Sciatic nerve (tissue), 2 donors: ENCODE measurements at regions not wholly inside any gene's neighbourhood (a gene's known extent, or its start where the extent isn't known, plus 50 kb on each side); places are given as distances from the start of the nearest gene placed in this dataset.

Source experiments
- ATAC-seq: fragments of 200-7000 bp; cut with Tn5 transposase; one replicate; pipeline ENCODE4 v1.9.1; 2020; ENCODE audit warnings: mild to moderate bottlenecking, moderate library complexity
- DNase-seq: peaks from one replicate; pipeline ENCODE4 v3.0.0-alpha.2; 2020; ENCODE audit warnings: low spot score
- intact Hi-C: fragments of 100-400 bp; cut with DNase I; formaldehyde crosslinking; loops from one replicate; pipeline ENCODE4 v1.14.2; 2022
- donor health status: DM: no; HTN: no; CAD: no.
- donor health status: DM: no; HTN: no; CAD: no.

GRCh38 chr4:14621731-14622463 lies 380.4 kb upstream of the CPEB2 start:
- intact Hi-C loops = no loop called here
- no peak for DNase-seq
- ATAC-seq = no peak

GRCh38 chr4:14627038-14627437 lies 375.2 kb upstream of the CPEB2 start:
- no peak for DNase-seq
- intact Hi-C loops = no loop called here
- ATAC-seq = no peak

- ATAC-seq (no peak), DNase-seq (no peak)
- intact Hi-C loops = no loop called here
Observed at GRCh38 chr4:14631806-14632440, 370.4 kb upstream of the CPEB2 start.

GRCh38 chr4:14636563-14636962 lies 365.7 kb upstream of the CPEB2 start:
- ATAC-seq (no peak), DNase-seq (no peak)
- intact Hi-C loops = no loop called here

- no peak for ATAC-seq
Observed at GRCh38 chr4:14640476-14640875, 361.8 kb upstream of the CPEB2 start.

GRCh38 chr4:14641871-14642270 lies 360.4 kb upstream of the CPEB2 start:
- intact Hi-C loops = no loop called here
- no peak for ATAC-seq
- no peak for DNase-seq

More at GRCh38 chr4:14640476-14640875, 361.8 kb upstream of the CPEB2 start:
- intact Hi-C loops = no loop called here
- DNase-seq = no peak

GRCh38 chr4:14644580-14645282 lies 357.6 kb upstream of the CPEB2 start:
- ATAC-seq = no peak
- intact Hi-C loops = no loop called here
- DNase-seq = no peak

- no peak for ATAC-seq
- DNase-seq = no peak
- intact Hi-C loops = no loop called here
Observed at GRCh38 chr4:14646831-14647230, 355.4 kb upstream of the CPEB2 start.

- intact Hi-C loops = no loop called here
- ATAC-seq (no peak), DNase-seq (no peak)
Observed at GRCh38 chr4:14650127-14650526, 352.2 kb upstream of the CPEB2 start.

- ATAC-seq (no peak), DNase-seq (no peak)
- intact Hi-C loops = no loop called here
Observed at GRCh38 chr4:14652522-14652921, 349.8 kb upstream of the CPEB2 start.

- ATAC-seq (no peak), DNase-seq (no peak)
- intact Hi-C loops = no loop called here
Observed at GRCh38 chr4:14653338-14653737, 348.9 kb upstream of the CPEB2 start.

- no peak for DNase-seq
- ATAC-seq = no peak
- intact Hi-C loops = no loop called here
Observed at GRCh38 chr4:14659286-14659685, 343.0 kb upstream of the CPEB2 start.

- DNase-seq = no peak
- intact Hi-C loops = no loop called here
Observed at GRCh38 chr4:14667624-14668151, 334.6 kb upstream of the CPEB2 start.

GRCh38 chr4:14668296-14668695 lies 334.0 kb upstream of the CPEB2 start:
- ATAC-seq (no peak), DNase-seq (no peak)
- intact Hi-C loops = no loop called here

More at GRCh38 chr4:14667624-14668151, 334.6 kb upstream of the CPEB2 start:
- no peak for ATAC-seq

GRCh38 chr4:14669371-14669770 lies 332.9 kb upstream of the CPEB2 start:
- ATAC-seq (no peak), DNase-seq (no peak)
- intact Hi-C loops = no loop called here

GRCh38 chr4:14671146-14671545 lies 331.1 kb upstream of the CPEB2 start:
- intact Hi-C loops = no loop called here

GRCh38 chr4:14675279-14675985 lies 326.8 kb upstream of the CPEB2 start:
- intact Hi-C loops = no loop called here
- no peak for ATAC-seq

More at GRCh38 chr4:14671146-14671545, 331.1 kb upstream of the CPEB2 start:
- DNase-seq (no peak), ATAC-seq (no peak)

GRCh38 chr4:14679906-14680305 lies 322.4 kb upstream of the CPEB2 start:
- DNase-seq (no peak), ATAC-seq (no peak)
- intact Hi-C loops = no loop called here

More at GRCh38 chr4:14675279-14675985, 326.8 kb upstream of the CPEB2 start:
- no peak for DNase-seq

GRCh38 chr4:14681330-14681729 lies 321.0 kb upstream of the CPEB2 start:
- ATAC-seq (no peak), DNase-seq (no peak)
- intact Hi-C loops = no loop called here
